Smooth muscle cell (in vitro differentiated cells): ENCODE measurements at regions not wholly inside any gene's neighbourhood (a gene's known extent, or its start where the extent isn't known, plus 50 kb on each side); places are given as distances from the start of the nearest gene placed in this dataset.

Experiments used
- DNase-seq: peaks from one replicate; lab custom pipeline; 2025; ENCODE audit not compliant: unreplicated experiment; lab: John Stamatoyannopoulos, UW
- H2AFZ ChIP-seq: fragments of 200-600 bp; sonication (generic); 2 replicates; pipeline ENCODE4 v1.6.0; 2016; ENCODE audit warnings: antibody characterized with exemption, low read depth, mild to moderate bottlenecking
- H3F3A ChIP-seq: fragments of 200-600 bp; sonication (generic); 2 replicates; pipeline ENCODE4 v1.6.0; 2017; ENCODE audit warnings: antibody characterized with exemption, low read depth
- H3K27ac ChIP-seq: fragments of 200-600 bp; sonication (generic); 2 replicates; pipeline ENCODE4 v1.5.1; 2016; ENCODE audit warnings: low read depth, mild to moderate bottlenecking
- H3K27me3 ChIP-seq: fragments of 200-600 bp; sonication (generic); 2 replicates; pipeline ENCODE4 v1.6.1; 2016; ENCODE audit warnings: low read depth, mild to moderate bottlenecking
- H3K36me3 ChIP-seq: fragments of 200-600 bp; sonication (generic); 2 replicates; pipeline ENCODE4 v1.5.1; 2016; ENCODE audit warnings: low read depth
- H3K4me1 ChIP-seq: fragments of 200-600 bp; sonication (generic); 2 replicates; pipeline ENCODE4 v1.5.1; 2016; ENCODE audit warnings: low read depth
- H3K4me2 ChIP-seq: fragments of 200-600 bp; sonication (generic); 2 replicates; pipeline ENCODE4 v1.6.0; 2016; ENCODE audit warnings: mild to moderate bottlenecking
- H3K4me3 ChIP-seq: fragments of 200-600 bp; sonication (generic); 2 replicates; pipeline ENCODE4 v1.5.1; 2016; ENCODE audit warnings: mild to moderate bottlenecking
- H3K79me2 ChIP-seq: fragments of 200-600 bp; sonication (generic); 2 replicates; pipeline ENCODE4 v1.6.0; 2016; ENCODE audit warnings: low read depth, mild to moderate bottlenecking
- H3K9ac ChIP-seq: fragments of 200-600 bp; sonication (generic); 2 replicates; pipeline ENCODE4 v1.6.0; 2016; ENCODE audit warnings: low read depth
- H3K9me3 ChIP-seq: fragments of 200-600 bp; sonication (generic); replicated peaks from 2 replicates; pipeline ENCODE4 v1.5.1; 2016; ENCODE audit warnings: low read depth
- H4K20me1 ChIP-seq: fragments of 200-600 bp; sonication (generic); 2 replicates; pipeline ENCODE4 v1.6.0; 2016; ENCODE audit warnings: low read depth
- CTCF ChIP-seq: fragments of 200-600 bp; sonication (generic); IDR thresholded peaks from 2 replicates; pipeline ENCODE4 v1.5.1; 2017; ENCODE audit warnings: borderline replicate concordance, mild to moderate bottlenecking, antibody characterized with exemption; ENCODE audit not compliant: insufficient read depth, poor library complexity, severe bottlenecking
- WGBS: methylation state at CpG from one replicate; pipeline ENCODE4 v1.1.7; 2016; ENCODE audit warnings: low lambda C conversion rate; 5-methylcytosine and 5-hydroxymethylcytosine counted together

GRCh38 chr3:16761571-16761970 lies 123.2 kb upstream of the PLCL2 start:
- Histone ChIP-seq H3K4me1 (no peaks in the 10 kb centered on the region), H3K4me2 (no peak overlapping the region)

DNA sequence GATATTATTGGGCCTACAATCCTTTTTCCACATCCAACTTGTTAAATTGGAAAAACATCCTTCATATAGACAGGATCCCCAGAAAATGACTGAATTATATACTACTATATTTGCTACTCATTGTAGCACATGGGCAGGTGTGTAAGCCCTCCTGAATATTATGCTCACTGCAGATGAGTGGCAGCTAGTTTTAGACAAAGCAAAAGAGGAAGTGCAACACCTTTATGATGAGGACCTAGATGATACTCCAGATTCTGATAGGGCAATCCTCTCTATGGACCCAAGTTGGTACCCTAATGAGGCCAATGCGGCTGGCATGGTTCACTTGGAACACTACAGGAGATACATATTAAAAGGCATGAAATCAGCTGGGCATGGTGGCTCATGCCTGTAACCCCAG lies 119.1 kb upstream of the PLCL2 start:
- no peaks in the 10 kb centered on the region for H3K36me3 ChIP-seq
- no peaks in the 10 kb centered on the region for H3K4me1 ChIP-seq
- H3K9me3 ChIP-seq = no peaks in the 10 kb centered on the region
- H4K20me1 ChIP-seq = no peaks in the 10 kb centered on the region
- no peak overlapping the region for H3K27ac ChIP-seq
- TF ChIP-seq CTCF = no peak
- no peak for DNase-seq
- H3K27me3 ChIP-seq = no peaks in the 10 kb centered on the region
- H3K9ac ChIP-seq = no peak overlapping the region
- no peak overlapping the region for H2AFZ ChIP-seq
- no peak overlapping the region for H3K4me2 ChIP-seq
- WGBS = 87% methylated on average over 1 of the region's 1 CpG
- no peaks in the 10 kb centered on the region for H3K79me2 ChIP-seq
- H3F3A ChIP-seq = no peaks in the 10 kb centered on the region
- H3K4me3 ChIP-seq = no peak overlapping the region

More at GRCh38 chr3:16761571-16761970, 123.2 kb upstream of the PLCL2 start:
- Histone ChIP-seq H3K9ac (no peak overlapping the region), H3K36me3 (no peaks in the 10 kb centered on the region), H3K4me3 (no peak overlapping the region), H3K79me2 (no peaks in the 10 kb centered on the region), H2AFZ (no peak overlapping the region), H3K27ac (no peak overlapping the region), H3K9me3 (no peaks in the 10 kb centered on the region), H4K20me1 (no peaks in the 10 kb centered on the region), H3K27me3 (no peaks in the 10 kb centered on the region), H3F3A (no peaks in the 10 kb centered on the region)
- no peak for TF ChIP-seq CTCF
- no peak for DNase-seq
- WGBS = 92% methylated on average over 1 of the region's 1 CpG

- Histone ChIP-seq H3K79me2 (no peaks in the 10 kb centered on the region), H4K20me1 (no peaks in the 10 kb centered on the region), H3K9ac (no peak overlapping the region), H3K9me3 (no peaks in the 10 kb centered on the region), H3K27me3 (no peaks in the 10 kb centered on the region), H3K27ac (no peak overlapping the region), H3K4me1 (no peaks in the 10 kb centered on the region), H2AFZ (no peak overlapping the region), H3K4me2 (no peak overlapping the region), H3F3A (no peaks in the 10 kb centered on the region), H3K4me3 (no peak overlapping the region), H3K36me3 (no peaks in the 10 kb centered on the region)
- WGBS = 76% methylated on average over 3 of the region's 3 CpGs
- no peak for DNase-seq
- no peak for TF ChIP-seq CTCF
Observed at GRCh38 chr3:16767006-16767405, 117.7 kb upstream of the PLCL2 start.

GRCh38 chr3:16768014-16768413 lies 116.7 kb upstream of the PLCL2 start:
- 92% methylated on average over 1 of the region's 1 CpG for WGBS
- Histone ChIP-seq H3K36me3 (no peaks in the 10 kb centered on the region), H3K27me3 (no peaks in the 10 kb centered on the region)

More at GRCh38 chr3:16768014-16768413, 116.7 kb upstream of the PLCL2 start:
- Histone ChIP-seq H3K4me2 (no peak overlapping the region), H3K4me3 (no peak overlapping the region), H3K4me1 (no peaks in the 10 kb centered on the region), H3K27ac (no peak overlapping the region), H3F3A (no peaks in the 10 kb centered on the region), H2AFZ (no peak overlapping the region), H3K9ac (no peak overlapping the region), H3K9me3 (no peaks in the 10 kb centered on the region), H3K79me2 (no peaks in the 10 kb centered on the region), H4K20me1 (no peaks in the 10 kb centered on the region)
- DNase-seq = no peak
- no peak for TF ChIP-seq CTCF
